Suppressor macrophage (primary cell): ENCODE measurements at regions not wholly inside any gene's neighbourhood (a gene's known extent, or its start where the extent isn't known, plus 50 kb on each side); places are given as distances from the start of the nearest gene placed in this dataset.
"Not testable (repeated sequence)": the region's sequence is repeated elsewhere in the genome, so short reads cannot be mapped to it uniquely, and the experiment has no call there.

Experiments used
- DNase-seq, 4 experiments: peaks; one replicate each; pipeline ENCODE4 v3.0.0-alpha.2; 2020 to 2022

DNA sequence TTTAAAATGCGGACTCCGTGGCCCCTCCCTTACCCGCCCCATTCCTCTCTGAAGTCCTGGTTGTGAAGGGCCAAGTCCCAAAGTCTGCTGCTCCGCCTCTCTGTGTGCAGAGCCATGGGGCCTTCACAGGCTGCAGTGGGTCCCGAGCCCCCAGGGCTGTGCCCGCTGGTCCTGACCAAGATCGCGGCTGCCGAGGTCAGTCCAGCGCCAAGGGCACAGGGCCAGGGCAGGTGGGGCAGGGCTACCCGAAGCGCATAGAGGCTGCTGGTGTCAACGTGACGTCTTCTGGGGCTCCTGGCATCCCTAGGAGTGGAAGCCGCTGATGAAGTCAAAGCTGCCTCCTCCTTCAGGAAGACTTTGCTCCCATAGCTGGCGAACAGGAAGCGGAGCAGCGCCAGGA, 858.8 kb downstream of the TUBA3C start:
- not testable (repeated sequence) for DNase-seq

DNA sequence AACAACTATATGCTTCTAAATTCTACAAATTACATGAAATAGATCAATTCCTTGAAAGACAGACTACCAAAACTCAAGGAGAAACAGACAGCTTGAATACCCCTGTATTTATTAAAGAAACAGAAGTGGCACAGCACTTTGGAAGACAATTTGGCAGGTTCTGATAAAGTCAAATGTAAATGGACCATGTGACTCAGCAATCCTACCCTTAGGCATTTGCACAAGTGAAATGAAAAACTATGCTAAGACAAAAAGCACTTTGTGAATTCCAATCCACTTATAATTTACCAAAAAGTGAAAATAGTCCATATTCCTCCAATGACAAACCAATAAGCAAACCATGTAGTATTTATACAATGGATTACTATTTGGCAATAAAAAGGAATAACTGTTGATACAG, 862.0 kb downstream of the TUBA3C start:
- DNase-seq, result not testable (repeated sequence)

DNA sequence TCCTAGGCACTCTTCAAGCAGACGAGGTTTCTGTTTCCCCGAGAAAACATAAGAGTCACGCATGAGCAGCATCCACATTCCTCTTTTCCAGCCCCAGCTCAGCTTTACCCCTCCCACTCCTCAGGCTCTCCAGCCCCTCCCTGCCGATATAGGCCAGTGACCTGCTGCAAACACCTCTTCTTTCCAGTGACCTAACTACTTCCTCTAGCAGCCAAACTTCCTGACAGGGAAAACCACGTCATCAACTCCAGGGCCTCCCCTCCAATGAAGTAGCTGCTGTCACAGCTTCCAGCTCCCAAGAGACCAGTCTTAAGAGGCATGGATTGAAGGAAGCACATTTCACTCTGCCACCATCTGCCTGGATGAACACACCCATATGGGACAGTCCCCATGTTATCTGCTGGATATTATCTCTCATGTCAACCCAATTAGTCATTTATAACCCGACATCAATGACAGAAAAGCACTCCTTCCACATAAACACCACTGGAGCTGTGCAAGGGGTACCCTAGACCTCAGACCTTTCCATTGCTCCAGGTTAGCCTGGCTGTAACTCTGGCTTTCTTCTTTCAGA, 878.3 kb downstream of the TUBA3C start:
- not testable (repeated sequence) for DNase-seq

- DNase-seq, result not testable (repeated sequence)
Measured at GRCh38 chr13:18300968-18301367, 880.7 kb downstream of the TUBA3C start.

GRCh38 chr13:18297359-18297758, 884.3 kb downstream of the TUBA3C start:
- peak in 1 of 4 experiments; percentile 0 for DNase-seq

- DNase-seq, result not testable (repeated sequence)
Measured at GRCh38 chr13:18296617-18297016, 885.0 kb downstream of the TUBA3C start.

- DNase-seq, result not testable (repeated sequence)
Measured at GRCh38 chr13:18294311-18294710, 887.3 kb downstream of the TUBA3C start.

GRCh38 chr13:18286848-18287247, 894.8 kb downstream of the TUBA3C start:
- DNase-seq, result not testable (repeated sequence)

DNA sequence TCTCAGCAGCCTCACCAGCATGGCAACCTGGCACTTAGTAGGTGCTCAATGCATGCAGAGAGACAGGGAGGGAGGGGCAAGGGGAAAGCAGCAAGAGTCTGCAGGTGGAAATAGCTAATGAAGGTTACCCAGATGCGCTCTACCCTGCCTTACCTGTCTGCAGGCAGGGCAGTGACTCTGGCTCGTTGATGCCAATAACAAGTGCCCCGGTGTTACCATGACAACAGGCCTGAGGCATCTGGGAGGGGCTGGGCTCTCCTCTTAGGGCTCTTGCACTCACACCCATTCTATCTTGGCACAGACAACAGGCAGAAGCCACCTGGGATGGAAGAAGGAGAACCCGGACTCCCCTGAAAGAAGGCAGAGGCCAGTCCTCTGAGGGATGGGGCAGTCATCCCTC, 896.0 kb downstream of the TUBA3C start:
- DNase-seq, result not testable (repeated sequence)

GRCh38 chr13:18284040-18284439, 897.6 kb downstream of the TUBA3C start:
- not testable (repeated sequence) for DNase-seq

- not testable (repeated sequence) for DNase-seq
Measured at GRCh38 chr13:18281829-18282597, 899.6 kb downstream of the TUBA3C start.

DNA sequence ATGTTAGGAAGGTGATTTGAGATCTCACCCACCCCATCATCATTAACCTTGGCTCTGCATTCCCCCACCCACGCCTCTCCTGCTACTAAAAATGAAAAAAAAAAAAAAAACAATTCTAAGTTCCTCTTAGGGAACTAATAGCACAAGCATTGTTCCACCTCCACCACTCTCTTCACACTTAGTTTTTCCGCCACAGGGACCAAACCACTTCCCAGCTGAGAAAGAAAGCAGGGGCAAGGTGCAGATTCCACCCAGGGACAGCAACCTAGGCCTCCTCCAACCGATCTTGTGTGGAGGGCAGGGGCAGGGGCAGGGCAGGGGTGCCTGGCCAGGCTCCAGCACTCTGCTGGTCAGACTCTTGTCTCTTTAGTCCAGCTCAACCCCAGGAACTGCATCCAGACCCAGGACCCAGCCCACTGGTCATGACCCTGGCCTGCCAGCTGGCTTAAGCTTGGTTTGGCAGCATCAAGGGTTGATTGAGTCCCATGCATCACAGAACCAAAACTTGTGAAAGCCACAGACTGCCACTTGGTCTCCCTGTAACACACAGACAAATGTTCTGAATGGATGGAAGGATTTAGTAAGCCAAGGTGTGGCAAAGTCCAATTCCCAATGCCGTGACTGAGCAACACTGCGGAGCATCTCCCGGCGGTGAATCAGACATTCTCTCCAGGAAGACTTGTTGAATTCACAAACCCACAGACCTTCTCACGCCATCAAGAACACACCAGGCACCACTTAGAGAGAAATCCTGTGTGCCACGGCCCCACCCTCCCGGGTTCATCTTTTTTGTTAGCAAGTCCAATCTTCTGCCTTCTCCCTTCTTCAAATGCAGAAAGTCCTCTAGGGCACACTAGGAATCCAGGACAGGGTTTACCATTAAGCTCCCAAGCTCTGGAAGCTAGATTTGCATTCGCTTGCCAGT, 900.5 kb downstream of the TUBA3C start:
- DNase-seq, result not testable (repeated sequence)

DNA sequence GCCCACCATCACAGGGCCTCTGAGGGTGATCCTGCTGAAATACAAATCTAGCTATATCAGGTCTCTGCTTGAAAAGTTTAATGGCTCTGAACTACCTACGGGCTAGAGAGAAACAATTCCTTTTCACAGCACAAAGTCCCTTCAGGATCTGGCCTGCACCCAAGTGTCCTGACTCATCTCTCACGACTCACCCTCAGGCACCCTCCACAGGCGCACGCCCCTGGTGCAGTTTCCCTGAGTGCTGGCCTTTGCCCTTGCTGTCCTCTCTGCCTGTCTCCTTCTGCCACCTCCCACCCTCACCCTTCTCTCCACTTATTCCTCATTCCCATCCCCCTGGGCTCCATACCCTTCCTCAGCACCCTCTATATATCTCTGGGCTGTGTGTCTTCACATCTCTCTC, 901.7 kb downstream of the TUBA3C start:
- not testable (repeated sequence) for DNase-seq

GRCh38 chr13:18277372-18277771, 904.3 kb downstream of the TUBA3C start:
- DNase-seq, result not testable (repeated sequence)

GRCh38 chr13:18276280-18276679, 905.3 kb downstream of the TUBA3C start:
- not testable (repeated sequence) for DNase-seq

DNA sequence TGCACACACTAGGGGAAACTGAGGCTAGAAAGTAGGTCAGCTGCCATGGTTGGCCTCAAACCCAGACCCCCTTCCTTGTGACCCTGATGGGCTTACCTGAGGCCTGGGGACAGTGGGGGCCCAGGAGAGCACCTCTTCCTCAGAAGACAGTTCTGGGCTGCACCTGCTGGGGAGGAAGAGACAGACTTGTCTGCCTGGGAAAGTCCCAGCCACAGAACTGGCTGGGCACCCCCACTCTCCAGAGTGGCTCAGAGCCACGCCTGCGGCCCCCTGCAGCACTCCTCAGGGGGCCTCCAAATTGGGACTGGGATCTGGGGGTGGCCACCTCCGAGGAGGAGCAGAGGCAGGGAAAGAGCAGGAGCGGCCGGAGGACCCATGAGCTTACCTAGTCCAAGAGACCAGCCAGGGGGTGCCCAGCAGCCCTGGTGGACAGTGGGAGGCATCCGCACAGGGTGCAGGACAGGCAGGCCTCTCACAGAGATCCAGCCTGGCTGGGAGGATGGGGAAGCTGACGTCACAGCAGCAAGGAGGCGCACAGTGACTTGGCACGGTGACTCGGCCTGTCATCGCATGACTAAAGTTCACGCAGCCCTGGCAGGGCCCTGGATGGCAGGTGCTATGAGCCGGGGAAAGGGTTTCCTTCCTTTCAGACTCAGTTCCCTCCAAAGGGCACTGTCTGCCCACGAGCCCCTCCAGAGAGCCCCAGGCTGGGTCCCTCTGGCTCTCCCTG, 907.7 kb downstream of the TUBA3C start:
- not testable (repeated sequence) for DNase-seq

GRCh38 chr13:18258801-18259419, 922.7 kb downstream of the TUBA3C start:
- not testable (repeated sequence) for DNase-seq

GRCh38 chr13:18257686-18258085, 923.9 kb downstream of the TUBA3C start:
- DNase-seq, result not testable (repeated sequence)

DNA sequence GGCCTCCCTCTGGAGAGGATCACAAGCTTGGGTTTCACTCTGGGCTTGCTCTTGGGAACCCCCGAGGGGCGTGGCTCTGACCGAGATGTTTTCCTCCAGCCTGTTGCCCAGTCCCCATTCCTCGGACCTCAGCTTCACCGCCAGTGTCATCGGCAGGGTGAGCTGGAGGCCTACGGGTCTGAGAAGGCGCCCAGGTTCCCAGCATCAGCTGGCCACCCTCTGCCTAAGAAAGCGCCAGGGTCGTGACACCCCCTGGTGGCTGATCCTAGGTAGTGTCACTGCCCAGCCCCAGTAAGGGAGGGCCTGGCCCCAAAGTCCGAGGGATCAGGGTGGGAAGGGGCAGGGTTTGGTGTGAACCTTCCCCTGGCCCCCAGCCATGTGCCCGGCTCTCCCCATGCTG, 928.8 kb downstream of the TUBA3C start:
- not testable (repeated sequence) for DNase-seq

GRCh38 chr13:18248533-18249240, 932.9 kb downstream of the TUBA3C start:
- not testable (repeated sequence) for DNase-seq

DNA sequence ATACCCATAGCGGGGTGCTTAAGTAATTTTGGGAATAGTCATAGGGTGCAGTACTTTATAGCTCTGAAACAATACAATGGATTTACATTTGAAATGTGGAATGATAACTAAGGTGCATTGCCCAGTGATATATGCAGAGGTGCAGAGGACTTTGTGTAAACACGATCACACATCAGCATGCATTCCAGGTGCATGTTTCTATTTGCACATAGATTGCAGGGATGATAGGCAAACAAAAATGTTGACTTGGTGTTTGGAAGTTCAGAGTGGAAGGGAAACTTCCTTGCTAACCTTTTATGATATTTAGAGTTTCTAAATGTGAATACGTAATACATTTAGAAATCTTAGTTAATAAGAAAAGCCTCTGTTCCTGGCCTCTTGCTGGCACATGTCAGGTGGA, 941.5 kb downstream of the TUBA3C start:
- DNase-seq, result not testable (repeated sequence)
